K562 (cell line): ENCODE measurements at regions not wholly inside any gene's neighbourhood (a gene's known extent, or its start where the extent isn't known, plus 50 kb on each side); places are given as distances from the start of the nearest gene placed in this dataset.
A peak's percentile ranks its signal among the peaks of the same experiment; 100 is the strongest.

ENCODE experiments used
- ATAC-seq: fragments of 200-7000 bp; cut with Tn5 transposase; 3 replicates; pipeline ENCODE4 v1.9.1; 2020; ENCODE audit warnings: moderate library complexity
- BruUV-seq: library from RNA; stranded (reverse); fragments of 400-500 nt; replicated peaks from 2 replicates; lab custom pipeline; 2021; lab: Mats Ljungman, UMichigan
- CTCF ChIA-PET: fragments of 300-600 bp; formaldehyde crosslinking; extraction: SDS; loops from one replicate; lab custom pipeline; 2021; ENCODE audit warnings: low intra/inter-chr PET ratio; lab: Yijun Ruan, JAX
- POLR2A ChIA-PET: fragments of 300-600, 350-650 bp; sonication (Branson Sonifier 250); formaldehyde crosslinking; extraction: SDS; loops from one replicate; lab custom pipeline; 2021; ENCODE audit warnings: antibody characterized with exemption, inconsistent platforms; lab: Yijun Ruan, JAX
- DNase-seq, 4 experiments: peaks; one replicate each; pipeline versions ENCODE4 v3.0.0 to v3.0.0-alpha.2; 2011 to 2018; ENCODE audit warnings: low spot score in 3 of 4, mixed read lengths in 3 of 4; ENCODE audit errors: extremely low read depth in 1 of 4
- FAIRE-seq: peaks from 2 replicates; lab custom pipeline; 2011; peaks lifted over from hg19 to GRCh38; lab: Jason Lieb, UNC
- H2AFZ ChIP-seq: 2 replicates; pipeline ENCODE4 v1.6.0; 2011; ENCODE audit warnings: low read depth, low read length, control low read depth, inconsistent platforms
- H3K27ac ChIP-seq: fragments of 200-600 bp; 3 replicates; pipeline ENCODE4 v1.8.0; 2011; ENCODE audit warnings: low read depth, mild to moderate bottlenecking, control low read depth, inconsistent platforms, low read length, moderate library complexity, mixed read lengths; ENCODE audit errors: extremely low read depth
- H3K27me3 ChIP-seq, 2 experiments: fragments of 300-600 bp in 1 of 2; 2 replicates in 1 of 2; 3 replicates in 1 of 2; pipeline versions ENCODE4 v1.6.0 to v1.8.0; 2011; ENCODE audit warnings: inconsistent platforms in 2 of 2, low read length in 2 of 2, mild to moderate bottlenecking in 1 of 2, mixed read lengths in 1 of 2, moderate library complexity in 1 of 2; ENCODE audit not compliant: control insufficient read depth in 2 of 2, insufficient read depth in 2 of 2
- H3K36me3 ChIP-seq: fragments of 300-600 bp; 3 replicates; pipeline ENCODE4 v1.8.0; 2011; ENCODE audit warnings: mild to moderate bottlenecking, low read length, inconsistent platforms; ENCODE audit not compliant: control insufficient read depth, insufficient read depth
- H3K4me1 ChIP-seq, 2 experiments: fragments of 200-600 bp in 1 of 2; replicated peaks in 1 of 2; 2 replicates in 1 of 2; 3 replicates in 1 of 2; pipeline versions ENCODE4 v1.5.1 to v1.8.0; 2011; ENCODE audit warnings: inconsistent platforms in 2 of 2, low read length in 2 of 2, mild to moderate bottlenecking in 1 of 2, mixed read lengths in 1 of 2, moderate library complexity in 1 of 2; ENCODE audit not compliant: control insufficient read depth in 2 of 2, insufficient read depth in 2 of 2
- H3K4me2 ChIP-seq: 2 replicates; pipeline ENCODE4 v1.6.1; 2011; ENCODE audit warnings: low read length, control low read depth, inconsistent platforms, mixed read lengths; ENCODE audit not compliant: insufficient read depth
- H3K4me3 ChIP-seq: fragments of 200-600 bp; sonication (generic), shearing (Covaris generic); 2 replicates; pipeline ENCODE4 v1.5.1; 2016; ENCODE audit warnings: control low read depth, inconsistent platforms
- H3K79me2 ChIP-seq: fragments of 200-600 bp; 3 replicates; pipeline ENCODE4 v1.8.0; 2011; ENCODE audit warnings: low read length, inconsistent platforms; ENCODE audit not compliant: control insufficient read depth, insufficient read depth
- H3K9ac ChIP-seq, 2 experiments: 2 replicates each; pipeline versions ENCODE4 v1.6.0 to v1.6.1; 2011; ENCODE audit warnings: low read depth in 2 of 2, low read length in 2 of 2, control low read depth in 1 of 2, inconsistent platforms in 1 of 2, mild to moderate bottlenecking in 1 of 2, mixed read lengths in 1 of 2; ENCODE audit not compliant: insufficient read depth in 1 of 2
- H3K9me1 ChIP-seq: one replicate; pipeline ENCODE4 v1.6.0; 2011; ENCODE audit warnings: inconsistent platforms, mild to moderate bottlenecking, low read length, moderate library complexity; ENCODE audit not compliant: control insufficient read depth, insufficient read depth
- H3K9me3 ChIP-seq: replicated peaks from 2 replicates; pipeline ENCODE4 v1.5.1; 2011; ENCODE audit warnings: low read depth, low read length, inconsistent platforms; ENCODE audit not compliant: control insufficient read depth, insufficient read depth
- H4K20me1 ChIP-seq: replicated peaks from 2 replicates; pipeline ENCODE4 v1.6.1; 2011; ENCODE audit warnings: low read length, inconsistent platforms, mixed read lengths; ENCODE audit not compliant: control insufficient read depth, insufficient read depth
- ETS1 ChIP-seq: conservative IDR thresholded peaks from 2 replicates; pipeline ENCODE4 v1.6.1; 2011; ENCODE audit warnings: low read depth, mild to moderate bottlenecking, low read length; ENCODE audit not compliant: control insufficient read depth
- HMGXB4 ChIP-seq: sonication (generic); formaldehyde crosslinking; IDR thresholded peaks from 2 replicates; pipeline ENCODE4 v1.8.1; 2023; ENCODE audit warnings: mild to moderate bottlenecking, missing genetic modification reagents
- RB1 ChIP-seq: fragments of 450-650 bp; IDR thresholded peaks from 2 replicates; pipeline ENCODE4 v1.6.1; 2017; ENCODE audit warnings: low read depth, mild to moderate bottlenecking
- TFAP4 ChIP-seq: sonication (generic); formaldehyde crosslinking; IDR thresholded peaks from 2 replicates; pipeline ENCODE4 v1.8.0; 2022; ENCODE audit warnings: missing genetic modification reagents, mild to moderate bottlenecking, moderate library complexity, borderline replicate concordance
- WGBS: fragments of 100-300 bp; shearing (Covaris generic); methylation state at CpG from one replicate; pipeline ENCODE4 v1.1.6; 2016; ENCODE audit warnings: low coverage, mixed read lengths; ENCODE audit not compliant: insufficient coverage; ENCODE audit errors: missing lambda C conversion rate; 5-methylcytosine and 5-hydroxymethylcytosine counted together
- in situ Hi-C: fragments of 300-500 bp; cut with MboI; formaldehyde crosslinking; loops from 4 replicates; pipeline ENCODE4 v1.15.0; 2018; ENCODE audit warnings: inconsistent platforms, mixed read lengths
- intact Hi-C: fragments of 100-400 bp; cut with micrococcal nuclease; formaldehyde crosslinking; loops from 2 replicates; pipeline ENCODE4 v1.14.2; 2022
- TF ChIP-seq, protein P1 (sequence below), 3 experiments: IDR thresholded peaks in 2 of 3; conservative IDR thresholded peaks in 1 of 3; 2 replicates each; pipeline ENCODE4 v1.5.1; 2011 to 2012; ENCODE audit warnings: low read length in 3 of 3, mild to moderate bottlenecking in 3 of 3, control low read depth in 2 of 3, improper control_type of control experiment in 1 of 3, inconsistent platforms in 1 of 3, low read depth in 1 of 3, mixed read lengths in 1 of 3, moderate library complexity in 1 of 3; ENCODE audit not compliant: insufficient read depth in 2 of 3

DNA sequence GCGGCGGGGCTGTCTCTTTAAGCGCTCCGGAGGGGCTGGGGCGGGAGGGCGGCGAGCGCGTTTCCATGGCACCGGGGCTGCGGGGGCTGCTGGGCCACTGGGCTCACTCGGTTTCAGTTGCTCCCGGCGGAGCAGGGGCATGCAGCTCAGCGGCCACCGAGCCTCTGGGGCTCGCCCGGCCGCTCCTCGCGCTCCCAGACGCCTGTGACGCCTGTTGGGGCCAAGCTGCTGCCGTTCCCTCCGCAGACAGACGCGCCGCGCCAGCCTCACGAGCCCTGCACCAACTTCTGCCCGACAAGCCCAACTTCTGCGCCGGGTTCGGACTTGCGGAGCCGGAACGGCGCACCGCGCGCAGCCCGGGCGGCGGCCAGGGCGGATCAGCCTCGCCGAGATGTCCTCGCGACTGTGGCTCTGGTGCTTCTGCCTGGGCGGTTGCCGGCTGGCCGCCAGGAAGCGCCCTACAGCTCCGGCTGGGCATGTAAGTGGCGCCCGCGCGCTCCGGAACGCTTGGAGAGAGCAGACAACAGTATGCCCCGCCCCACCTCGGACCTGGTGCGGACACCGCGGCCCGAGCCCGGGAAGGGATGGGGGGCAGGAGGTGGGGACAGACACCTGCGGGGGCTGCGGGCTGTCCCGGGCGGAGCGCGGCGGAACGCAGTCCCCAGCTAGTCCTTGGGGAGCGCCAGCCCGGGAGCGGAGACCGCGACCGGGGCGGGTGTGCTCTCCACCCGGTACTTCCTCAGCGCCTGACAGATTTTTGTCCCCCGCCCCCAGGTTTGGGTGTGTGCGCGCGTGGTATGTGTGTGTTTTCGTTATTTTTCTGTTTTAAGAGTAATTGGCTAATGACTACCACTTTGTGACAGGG lies 154.1 kb upstream of the GOLIM4 start:
- DNase-seq = peak in 3 of 4 experiments; percentile 2 to 12 (median 6)
- H3K4me1 ChIP-seq = peaks cover 0 to 16% of the 10 kb centered on the region in 2 experiments; a peak in 2 of 5 replicates
- H3K9me3 ChIP-seq = no peaks in the 10 kb centered on the region
- intact Hi-C loops = no loop called here
- ChIA-PET CTCF (no interaction called here), POLR2A (interaction anchor here (0.7 kb wide), 2 partner anchors 474 to 1561 kb away, joined by 3 to 4 read pairs; no protein-coding TSS in a partner anchor)
- WGBS = 5% methylated on average over 60 of the region's 89 CpGs
- TF ChIP-seq, protein P1, sequence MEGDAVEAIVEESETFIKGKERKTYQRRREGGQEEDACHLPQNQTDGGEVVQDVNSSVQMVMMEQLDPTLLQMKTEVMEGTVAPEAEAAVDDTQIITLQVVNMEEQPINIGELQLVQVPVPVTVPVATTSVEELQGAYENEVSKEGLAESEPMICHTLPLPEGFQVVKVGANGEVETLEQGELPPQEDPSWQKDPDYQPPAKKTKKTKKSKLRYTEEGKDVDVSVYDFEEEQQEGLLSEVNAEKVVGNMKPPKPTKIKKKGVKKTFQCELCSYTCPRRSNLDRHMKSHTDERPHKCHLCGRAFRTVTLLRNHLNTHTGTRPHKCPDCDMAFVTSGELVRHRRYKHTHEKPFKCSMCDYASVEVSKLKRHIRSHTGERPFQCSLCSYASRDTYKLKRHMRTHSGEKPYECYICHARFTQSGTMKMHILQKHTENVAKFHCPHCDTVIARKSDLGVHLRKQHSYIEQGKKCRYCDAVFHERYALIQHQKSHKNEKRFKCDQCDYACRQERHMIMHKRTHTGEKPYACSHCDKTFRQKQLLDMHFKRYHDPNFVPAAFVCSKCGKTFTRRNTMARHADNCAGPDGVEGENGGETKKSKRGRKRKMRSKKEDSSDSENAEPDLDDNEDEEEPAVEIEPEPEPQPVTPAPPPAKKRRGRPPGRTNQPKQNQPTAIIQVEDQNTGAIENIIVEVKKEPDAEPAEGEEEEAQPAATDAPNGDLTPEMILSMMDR (IDR thresholded peaks at IDR 0.05 in 2 of 3, conservative IDR thresholded peaks at IDR 0.05 in 1 of 3; ENCODE audit: insufficient read depth in 2 of 3, low read depth in 1 of 3, low read length in 3 of 3) = 0 out of 6 replicates have a peak, but pooled peaks of 1 of the 3 experiments have one; percentile 9
- 0 out of 2 replicates have a peak, but pooled peaks have one; percentile 28 for TF ChIP-seq TFAP4
- no peak for TF ChIP-seq ETS1
- TF ChIP-seq HMGXB4 (CRISPR knock-in tag) = no peak
- no peak for TF ChIP-seq RB1
- no peaks in the 10 kb centered on the region for H3K9me1 ChIP-seq
- H3K27ac ChIP-seq = no peak overlapping the region
- H4K20me1 ChIP-seq = no peaks in the 10 kb centered on the region
- no peak for FAIRE-seq
- ATAC-seq = peak; percentile 84
- no peaks in the 10 kb centered on the region for H3K79me2 ChIP-seq
- H3K36me3 ChIP-seq = no peaks in the 10 kb centered on the region
- in situ Hi-C loops = no loop called here
- BruUV-seq = no TSS peak
- H3K27me3 ChIP-seq = peaks cover 8 to 22% of the 10 kb centered on the region in 2 experiments; a peak in 3 of 5 replicates
- H3K4me3 ChIP-seq = no peak overlapping the region
- no peak overlapping the region for H3K4me2 ChIP-seq
- H3K9ac ChIP-seq = 0 out of 4 replicates have a peak overlapping the region, but pooled peaks of 1 of the 2 experiments have one; percentile 5
- H2AFZ ChIP-seq = no peak overlapping the region
